Sigmoid colon (tissue), 4 donors: ENCODE measurements at regions not wholly inside any gene's neighbourhood (a gene's known extent, or its start where the extent isn't known, plus 50 kb on each side); places are given as distances from the start of the nearest gene placed in this dataset.

Experiments
- EP300 ChIP-seq, 4 donors: sonication (generic); formaldehyde crosslinking; IDR thresholded peaks; one replicate each; pipeline ENCODE4 v1.6.1; 2017; ENCODE audit warnings: antibody characterized with exemption in 4 of 4
- TF ChIP-seq, protein P1 (sequence below), 4 experiments: fragments of 450-650 bp in 3 of 4; fragments of 200-600 bp in 1 of 4; IDR thresholded peaks; one replicate each; pipeline ENCODE4 v1.5.1; 2016 to 2019; ENCODE audit warnings: antibody characterized with exemption in 4 of 4, mild to moderate bottlenecking in 3 of 4, moderate library complexity in 2 of 4

GRCh38 chr14:103271189-103271588 lies 62.8 kb upstream of the EIF5 start:
- TF ChIP-seq, protein P1, sequence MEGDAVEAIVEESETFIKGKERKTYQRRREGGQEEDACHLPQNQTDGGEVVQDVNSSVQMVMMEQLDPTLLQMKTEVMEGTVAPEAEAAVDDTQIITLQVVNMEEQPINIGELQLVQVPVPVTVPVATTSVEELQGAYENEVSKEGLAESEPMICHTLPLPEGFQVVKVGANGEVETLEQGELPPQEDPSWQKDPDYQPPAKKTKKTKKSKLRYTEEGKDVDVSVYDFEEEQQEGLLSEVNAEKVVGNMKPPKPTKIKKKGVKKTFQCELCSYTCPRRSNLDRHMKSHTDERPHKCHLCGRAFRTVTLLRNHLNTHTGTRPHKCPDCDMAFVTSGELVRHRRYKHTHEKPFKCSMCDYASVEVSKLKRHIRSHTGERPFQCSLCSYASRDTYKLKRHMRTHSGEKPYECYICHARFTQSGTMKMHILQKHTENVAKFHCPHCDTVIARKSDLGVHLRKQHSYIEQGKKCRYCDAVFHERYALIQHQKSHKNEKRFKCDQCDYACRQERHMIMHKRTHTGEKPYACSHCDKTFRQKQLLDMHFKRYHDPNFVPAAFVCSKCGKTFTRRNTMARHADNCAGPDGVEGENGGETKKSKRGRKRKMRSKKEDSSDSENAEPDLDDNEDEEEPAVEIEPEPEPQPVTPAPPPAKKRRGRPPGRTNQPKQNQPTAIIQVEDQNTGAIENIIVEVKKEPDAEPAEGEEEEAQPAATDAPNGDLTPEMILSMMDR (IDR thresholded peaks at IDR 0.05), result no peak
- TF ChIP-seq EP300 (IDR thresholded peaks at IDR 0.05), result no peak
